ENCODE measurements at regions not wholly inside any gene's neighbourhood (a gene's known extent, or its start where the extent isn't known, plus 50 kb on each side); places are given as distances from the start of the nearest gene placed in this dataset.
A peak's percentile ranks its signal among the peaks of the same experiment; 100 is the strongest.
"Not testable (repeated sequence)": the region's sequence is repeated elsewhere in the genome, so short reads cannot be mapped to it uniquely, and the experiment has no call there.

DNA sequence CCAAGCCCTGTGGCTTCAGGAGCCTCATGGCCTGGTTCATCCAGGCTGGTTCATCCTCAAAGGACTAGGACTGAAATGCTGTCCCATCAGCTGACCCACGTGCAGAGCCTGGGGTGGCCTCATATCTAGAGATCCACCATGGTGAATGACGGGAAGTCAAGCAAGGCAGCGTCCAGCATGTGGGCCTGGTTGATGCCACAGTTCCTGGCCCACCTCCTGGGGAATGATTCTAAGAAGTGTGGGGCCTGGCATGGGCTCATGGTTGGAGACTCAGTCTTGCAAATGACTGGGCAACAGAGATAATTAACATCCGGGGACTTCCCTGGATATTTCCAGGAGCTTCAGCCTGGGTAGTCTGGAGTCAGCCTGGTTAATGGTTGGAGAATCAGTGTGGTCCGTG is 302.4 kb upstream of the SFSWAP start:
- DNase-seq, result no peak
- H4K20me1 ChIP-seq (ENCODE audit: insufficient read depth, low read depth, low read length), result no peaks in the 10 kb centered on the region
- H3K4me1 ChIP-seq (ENCODE audit: low read length), result no peaks in the 10 kb centered on the region
- no peak overlapping the region for H3K27ac ChIP-seq (ENCODE audit: low read length)
- no peaks in the 10 kb centered on the region for H3K9me2 ChIP-seq (replicated peaks; ENCODE audit: insufficient read depth, low read length)
- H3K79me2 ChIP-seq (ENCODE audit: low read length), result no peaks in the 10 kb centered on the region
- H3K9ac ChIP-seq (ENCODE audit: low read length), result no peak overlapping the region
- no peak overlapping the region for H3K4me3 ChIP-seq (ENCODE audit: low read length)
- H3K4me2 ChIP-seq (ENCODE audit: low read depth, low read length, poor library complexity, severe bottlenecking), result no peak overlapping the region
- H3K27me3 ChIP-seq (ENCODE audit: low read length), result no peaks in the 10 kb centered on the region
- H3K9me3 ChIP-seq (ENCODE audit: low read length), result no peaks in the 10 kb centered on the region
- no peak overlapping the region for H2AFZ ChIP-seq (ENCODE audit: low read length)
- no peaks in the 10 kb centered on the region for H3K36me3 ChIP-seq (ENCODE audit: insufficient read depth, low read length)

DNA sequence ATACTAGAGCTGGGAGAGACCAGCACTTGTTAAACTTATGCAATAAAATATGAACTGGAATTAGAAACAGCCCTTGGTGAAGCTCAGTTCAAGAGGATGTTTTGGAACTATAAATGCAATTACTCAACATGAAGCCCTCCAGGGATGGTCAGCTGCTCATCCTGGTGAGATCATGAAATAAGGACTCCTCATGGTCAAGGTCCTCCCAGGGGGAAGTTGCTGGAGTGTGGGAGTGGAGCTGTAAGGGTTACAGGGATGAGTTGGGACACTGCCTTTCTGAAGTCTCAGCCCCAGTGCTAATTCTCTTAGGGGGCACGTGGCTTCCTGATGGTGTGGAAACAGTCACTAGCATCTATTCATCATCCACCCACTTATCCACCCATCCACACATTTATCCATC is 301.7 kb upstream of the SFSWAP start:
- H3K79me2 ChIP-seq (ENCODE audit: low read length), result no peaks in the 10 kb centered on the region
- H3K36me3 ChIP-seq (ENCODE audit: insufficient read depth, low read length), result no peaks in the 10 kb centered on the region
- no peak overlapping the region for H3K27ac ChIP-seq (ENCODE audit: low read length)
- no peaks in the 10 kb centered on the region for H4K20me1 ChIP-seq (ENCODE audit: insufficient read depth, low read depth, low read length)
- H3K9ac ChIP-seq (ENCODE audit: low read length), result no peak overlapping the region
- no peak overlapping the region for H2AFZ ChIP-seq (ENCODE audit: low read length)
- H3K4me3 ChIP-seq (ENCODE audit: low read length), result no peak overlapping the region
- H3K9me3 ChIP-seq (ENCODE audit: low read length), result no peaks in the 10 kb centered on the region
- DNase-seq, result no peak
- no peak overlapping the region for H3K4me2 ChIP-seq (ENCODE audit: low read depth, low read length, poor library complexity, severe bottlenecking)
- H3K4me1 ChIP-seq (ENCODE audit: low read length), result no peaks in the 10 kb centered on the region
- no peaks in the 10 kb centered on the region for H3K9me2 ChIP-seq (replicated peaks; ENCODE audit: insufficient read depth, low read length)
- H3K27me3 ChIP-seq (ENCODE audit: low read length), result no peaks in the 10 kb centered on the region

DNA sequence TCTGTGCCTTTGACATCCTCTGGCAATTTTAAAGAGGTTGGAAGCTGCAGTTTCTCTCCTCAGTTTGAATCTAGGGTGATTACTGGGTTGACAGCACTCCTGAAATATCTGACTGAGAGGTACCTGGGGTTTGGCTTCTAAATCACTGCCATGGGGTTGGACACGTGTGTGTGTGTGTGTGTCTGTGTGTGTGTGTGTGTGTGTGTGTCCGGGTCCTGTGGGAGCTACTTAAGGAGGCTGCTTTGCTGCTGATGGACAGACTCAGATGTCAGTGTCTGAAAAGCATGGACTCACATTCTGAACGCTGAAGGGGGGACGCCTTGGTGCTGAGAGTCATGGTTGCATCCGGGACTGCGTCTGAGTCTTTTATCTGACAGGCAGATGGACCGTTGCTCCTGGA is 299.1 kb upstream of the SFSWAP start:
- not testable (repeated sequence) for H3K36me3 ChIP-seq (ENCODE audit: insufficient read depth, low read length); H3K9ac ChIP-seq (ENCODE audit: low read length); H4K20me1 ChIP-seq (ENCODE audit: insufficient read depth, low read depth, low read length); H3K4me1 ChIP-seq (ENCODE audit: low read length); DNase-seq; H3K79me2 ChIP-seq (ENCODE audit: low read length); H2AFZ ChIP-seq (ENCODE audit: low read length); H3K9me3 ChIP-seq (ENCODE audit: low read length); H3K4me2 ChIP-seq (ENCODE audit: low read depth, low read length, poor library complexity, severe bottlenecking); H3K4me3 ChIP-seq (ENCODE audit: low read length); H3K9me2 ChIP-seq (replicated peaks; ENCODE audit: insufficient read depth, low read length); H3K27ac ChIP-seq (ENCODE audit: low read length); H3K27me3 ChIP-seq (ENCODE audit: low read length)

DNA sequence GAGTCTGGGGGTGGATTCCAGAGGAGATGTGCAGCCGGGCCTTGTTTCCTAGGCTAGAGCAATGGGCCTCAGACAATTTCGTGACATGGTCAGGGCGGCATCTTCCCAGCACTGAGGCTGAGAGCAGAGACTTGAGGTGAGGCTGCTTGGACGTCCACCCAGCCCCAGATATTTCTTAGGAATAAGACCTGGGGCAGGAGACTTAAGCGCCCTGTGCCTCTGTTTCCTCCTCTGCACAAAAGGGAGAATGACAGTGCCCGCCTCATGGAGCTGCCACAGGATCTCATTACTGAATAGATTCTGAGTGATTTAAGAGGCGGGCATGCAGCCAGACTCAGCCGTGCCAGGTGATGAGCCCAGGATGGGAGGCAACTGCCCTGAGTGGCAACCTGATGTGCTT is 297.9 kb upstream of the SFSWAP start:
- no peaks in the 10 kb centered on the region for H4K20me1 ChIP-seq (ENCODE audit: insufficient read depth, low read depth, low read length)
- H3K4me3 ChIP-seq (ENCODE audit: low read length), result no peak overlapping the region
- H3K9ac ChIP-seq (ENCODE audit: low read length), result no peak overlapping the region
- no peaks in the 10 kb centered on the region for H3K9me3 ChIP-seq (ENCODE audit: low read length)
- H3K27ac ChIP-seq (ENCODE audit: low read length), result no peak overlapping the region
- no peak overlapping the region for H2AFZ ChIP-seq (ENCODE audit: low read length)
- no peaks in the 10 kb centered on the region for H3K27me3 ChIP-seq (ENCODE audit: low read length)
- DNase-seq, result no peak
- H3K4me1 ChIP-seq (ENCODE audit: low read length), result no peaks in the 10 kb centered on the region
- H3K9me2 ChIP-seq (replicated peaks; ENCODE audit: insufficient read depth, low read length), result no peaks in the 10 kb centered on the region
- no peak overlapping the region for H3K4me2 ChIP-seq (ENCODE audit: low read depth, low read length, poor library complexity, severe bottlenecking)
- H3K36me3 ChIP-seq (ENCODE audit: insufficient read depth, low read length), result no peaks in the 10 kb centered on the region
- no peaks in the 10 kb centered on the region for H3K79me2 ChIP-seq (ENCODE audit: low read length)

DNA sequence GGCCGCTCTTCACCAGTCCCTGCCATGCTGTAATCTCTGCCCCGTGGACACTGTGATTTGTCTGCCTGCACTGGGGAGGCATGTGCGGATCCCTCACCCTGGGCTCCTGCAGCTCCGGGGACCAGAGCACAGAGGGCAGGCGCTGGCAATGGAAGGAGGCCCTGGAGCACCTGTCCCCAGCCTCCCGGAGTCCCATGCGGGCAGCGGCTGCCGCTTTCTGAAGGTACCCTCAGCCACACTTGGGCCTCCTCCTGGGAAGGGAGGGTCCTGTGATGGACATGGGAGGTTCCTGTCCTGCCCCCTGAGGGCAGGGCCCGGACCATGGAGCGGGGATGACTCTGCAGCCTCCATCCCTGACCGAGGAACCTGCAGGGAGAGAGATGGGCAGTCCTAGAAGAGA is 297.4 kb upstream of the SFSWAP start:
- no peaks in the 10 kb centered on the region for H4K20me1 ChIP-seq (ENCODE audit: insufficient read depth, low read depth, low read length)
- H3K27me3 ChIP-seq (ENCODE audit: low read length), result no peaks in the 10 kb centered on the region
- no peaks in the 10 kb centered on the region for H3K36me3 ChIP-seq (ENCODE audit: insufficient read depth, low read length)
- H3K9me3 ChIP-seq (ENCODE audit: low read length), result no peaks in the 10 kb centered on the region
- no peak for DNase-seq
- no peaks in the 10 kb centered on the region for H3K9me2 ChIP-seq (replicated peaks; ENCODE audit: insufficient read depth, low read length)
- H3K4me1 ChIP-seq (ENCODE audit: low read length), result no peaks in the 10 kb centered on the region
- H3K79me2 ChIP-seq (ENCODE audit: low read length), result no peaks in the 10 kb centered on the region
- H3K9ac ChIP-seq (ENCODE audit: low read length), result no peak overlapping the region
- H3K4me3 ChIP-seq (ENCODE audit: low read length), result no peak overlapping the region
- no peak overlapping the region for H3K27ac ChIP-seq (ENCODE audit: low read length)
- H3K4me2 ChIP-seq (ENCODE audit: low read depth, low read length, poor library complexity, severe bottlenecking), result no peak overlapping the region
- H2AFZ ChIP-seq (ENCODE audit: low read length), result no peak overlapping the region

DNA sequence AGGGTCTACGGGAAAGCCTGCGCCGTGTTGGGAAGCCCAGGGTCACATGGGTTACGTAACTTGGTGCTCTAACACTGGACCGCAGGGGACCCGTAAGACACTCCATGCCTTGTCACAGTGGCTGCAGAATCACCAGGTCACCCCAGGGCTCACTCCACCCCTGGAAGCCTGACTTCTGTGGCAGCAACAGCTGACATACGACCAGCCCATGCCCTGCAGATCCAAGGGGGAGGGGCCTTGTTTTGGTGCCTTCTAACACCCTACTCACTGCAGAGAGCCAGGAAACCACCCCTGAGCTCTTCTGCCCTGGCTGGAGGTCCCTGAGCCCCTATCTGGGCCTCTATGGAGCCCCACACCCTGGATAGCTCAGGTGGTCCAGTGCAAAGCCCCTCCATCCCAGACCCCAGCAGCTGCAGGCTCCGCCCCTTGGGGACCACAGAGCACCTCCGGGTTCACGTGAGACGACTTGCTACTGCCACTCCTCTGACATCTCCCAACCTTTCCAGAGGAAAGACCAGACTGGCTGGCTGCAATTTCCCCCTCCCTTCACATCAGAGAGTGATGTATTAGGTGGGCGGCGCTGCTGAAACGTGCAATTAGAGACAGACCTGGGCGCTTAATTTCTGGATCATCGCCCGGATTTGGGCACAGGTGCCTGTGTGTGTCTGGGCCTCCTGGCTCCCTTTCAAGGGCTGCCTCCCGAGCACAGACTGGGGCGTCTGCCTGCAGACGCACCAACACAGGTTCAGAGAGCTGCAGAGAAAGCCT is 296.6 kb upstream of the SFSWAP start:
- not testable (repeated sequence) for H3K4me1 ChIP-seq (ENCODE audit: low read length)

DNA sequence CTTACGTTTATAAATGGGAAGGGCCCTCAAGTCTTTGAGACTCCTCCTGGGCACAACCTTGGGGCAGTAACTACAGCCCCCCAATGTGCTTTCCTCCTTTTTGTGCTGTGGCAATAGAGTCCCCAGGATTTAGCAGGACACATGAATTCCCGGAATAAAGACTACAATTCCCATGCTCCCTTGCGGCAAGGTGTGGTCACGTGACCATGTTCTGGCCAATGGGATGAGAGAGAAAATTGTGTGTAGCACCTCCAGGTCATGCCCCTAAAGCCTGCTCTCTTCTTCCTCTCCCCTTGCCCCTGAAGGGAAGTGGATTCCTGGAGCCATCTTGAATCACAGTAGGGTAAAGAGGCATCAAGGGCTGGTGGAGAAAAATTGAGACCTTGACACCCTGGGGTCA is 295.1 kb upstream of the SFSWAP start:
- H3K27ac ChIP-seq (ENCODE audit: low read length), result no peak overlapping the region

More for the DNA sequence above, 296.6 kb upstream of the SFSWAP start:
- not testable (repeated sequence) for H3K27ac ChIP-seq (ENCODE audit: low read length); H2AFZ ChIP-seq (ENCODE audit: low read length); DNase-seq; H3K9me3 ChIP-seq (ENCODE audit: low read length); H3K4me3 ChIP-seq (ENCODE audit: low read length); H3K79me2 ChIP-seq (ENCODE audit: low read length); H4K20me1 ChIP-seq (ENCODE audit: insufficient read depth, low read depth, low read length); H3K27me3 ChIP-seq (ENCODE audit: low read length); H3K36me3 ChIP-seq (ENCODE audit: insufficient read depth, low read length); H3K9ac ChIP-seq (ENCODE audit: low read length); H3K4me2 ChIP-seq (ENCODE audit: low read depth, low read length, poor library complexity, severe bottlenecking); H3K9me2 ChIP-seq (replicated peaks; ENCODE audit: insufficient read depth, low read length)

DNA sequence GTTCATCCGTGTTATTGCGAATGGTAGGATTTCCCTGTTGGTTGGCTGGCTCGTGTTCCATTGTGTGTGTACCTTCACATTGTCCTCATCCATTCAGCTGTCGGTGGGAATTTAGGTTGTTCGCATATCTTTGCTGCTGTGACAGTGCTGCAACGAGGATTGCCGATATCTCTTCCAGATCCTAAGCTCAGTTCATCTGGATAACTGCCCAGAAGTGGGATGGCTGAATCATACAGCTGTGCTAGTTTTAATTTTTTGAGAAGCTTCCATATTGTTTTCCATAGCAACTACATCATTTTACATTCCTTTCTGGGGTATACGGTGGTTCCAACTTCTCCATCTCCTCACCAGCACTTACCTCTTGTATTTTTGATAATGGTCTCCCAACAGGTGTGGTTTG is 292.8 kb upstream of the SFSWAP start:
- Histone ChIP-seq H3K4me1 (ENCODE audit: low read length) (no peaks in the 10 kb centered on the region), H3K9ac (ENCODE audit: low read length) (no peak overlapping the region), H3K9me3 (ENCODE audit: low read length) (no peaks in the 10 kb centered on the region), H3K9me2 (replicated peaks; ENCODE audit: insufficient read depth, low read length) (no peaks in the 10 kb centered on the region), H3K27ac (ENCODE audit: low read length) (no peak overlapping the region), H2AFZ (ENCODE audit: low read length) (no peak overlapping the region), H3K79me2 (ENCODE audit: low read length) (no peaks in the 10 kb centered on the region), H4K20me1 (ENCODE audit: insufficient read depth, low read depth, low read length) (no peaks in the 10 kb centered on the region), H3K4me3 (ENCODE audit: low read length) (no peak overlapping the region), H3K27me3 (ENCODE audit: low read length) (no peaks in the 10 kb centered on the region), H3K4me2 (ENCODE audit: low read depth, low read length, poor library complexity, severe bottlenecking) (no peak overlapping the region), H3K36me3 (ENCODE audit: insufficient read depth, low read length) (no peaks in the 10 kb centered on the region)
- no peak for DNase-seq

More for the DNA sequence above, 295.1 kb upstream of the SFSWAP start:
- Histone ChIP-seq H3K9ac (ENCODE audit: low read length) (no peak overlapping the region), H3K4me3 (ENCODE audit: low read length) (no peak overlapping the region), H3K36me3 (ENCODE audit: insufficient read depth, low read length) (no peaks in the 10 kb centered on the region), H3K27me3 (ENCODE audit: low read length) (no peaks in the 10 kb centered on the region), H3K9me2 (replicated peaks; ENCODE audit: insufficient read depth, low read length) (no peaks in the 10 kb centered on the region), H3K4me2 (ENCODE audit: low read depth, low read length, poor library complexity, severe bottlenecking) (no peak overlapping the region), H3K9me3 (ENCODE audit: low read length) (no peaks in the 10 kb centered on the region), H2AFZ (ENCODE audit: low read length) (no peak overlapping the region), H3K4me1 (ENCODE audit: low read length) (no peaks in the 10 kb centered on the region), H3K79me2 (ENCODE audit: low read length) (no peaks in the 10 kb centered on the region), H4K20me1 (ENCODE audit: insufficient read depth, low read depth, low read length) (no peaks in the 10 kb centered on the region)
- peak; percentile 65 for DNase-seq

All from Karpas-422 (cell line).